H1 (cell line): ENCODE measurements at regions not wholly inside any gene's neighbourhood (a gene's known extent, or its start where the extent isn't known, plus 50 kb on each side); places are given as distances from the start of the nearest gene placed in this dataset.

Source experiments
- CTCF ChIA-PET: fragments of 300-600 bp; sonication (Branson Sonifier 250); formaldehyde crosslinking; loops from one replicate; lab custom pipeline; 2021; ENCODE audit not compliant: partially characterized antibody; lab: Charles Lee
- POLR2A ChIA-PET: fragments of 300-600 bp; sonication (Branson Sonifier 250); formaldehyde crosslinking; loops from one replicate; lab custom pipeline; 2021; ENCODE audit warnings: inconsistent platforms; ENCODE audit not compliant: partially characterized antibody; lab: Charles Lee
- DNase-seq, 2 experiments: peaks; one replicate each; pipeline versions ENCODE4 v3.0.0 to v3.0.0-alpha.2; 2010 to 2022; ENCODE audit warnings: low spot score in 2 of 2, low read depth in 1 of 2, mixed read lengths in 1 of 2
- FAIRE-seq: peaks from 2 replicates; lab custom pipeline; 2011; peaks lifted over from hg19 to GRCh38; lab: Jason Lieb, UNC
- H2AFZ ChIP-seq: 2 replicates; pipeline ENCODE4 v1.8.1; 2012; ENCODE audit warnings: low read length, inconsistent platforms
- H2AK5ac ChIP-seq: 2 replicates; pipeline ENCODE4 v1.6.1; 2013; ENCODE audit warnings: low read depth, low read length
- H2BK120ac ChIP-seq: replicated peaks from 2 replicates; pipeline ENCODE3; 2013; ENCODE audit warnings: low read depth, low read length, inconsistent platforms
- H2BK12ac ChIP-seq: 2 replicates; pipeline ENCODE4 v1.6.1; 2013; ENCODE audit warnings: low read depth, low read length
- H2BK15ac ChIP-seq: 2 replicates; pipeline ENCODE4 v1.6.1; 2013; ENCODE audit warnings: low read length
- H2BK20ac ChIP-seq: 2 replicates; pipeline ENCODE4 v1.6.1; 2013; ENCODE audit warnings: low read length
- H2BK5ac ChIP-seq: 2 replicates; pipeline ENCODE4 v1.6.1; 2013; ENCODE audit warnings: low read depth, low read length
- H3K14ac ChIP-seq: 2 replicates; pipeline ENCODE4 v1.6.1; 2013; ENCODE audit warnings: inconsistent platforms; ENCODE audit not compliant: insufficient read length
- H3K18ac ChIP-seq: 2 replicates; pipeline ENCODE4 v1.6.1; 2013; ENCODE audit warnings: low read length; ENCODE audit errors: extremely low read depth
- H3K23ac ChIP-seq: 2 replicates; pipeline ENCODE4 v1.6.1; 2013; ENCODE audit warnings: inconsistent platforms; ENCODE audit not compliant: insufficient read length
- H3K23me2 ChIP-seq: 2 replicates; pipeline ENCODE4 v1.6.1; 2013; ENCODE audit warnings: low read depth, low read length
- H3K27ac ChIP-seq: 2 replicates; pipeline ENCODE4 v1.6.1; 2011; ENCODE audit warnings: low read depth, low read length, inconsistent platforms
- H3K27me3 ChIP-seq, 4 experiments: replicated peaks in 1 of 4; 1 replicate in 1 of 4; 2 replicates in 3 of 4; pipeline versions ENCODE4 v1.6.1 to v1.8.1; 2011 to 2013; ENCODE audit warnings: low read length in 3 of 4, mild to moderate bottlenecking in 3 of 4, inconsistent platforms in 2 of 4, mixed read lengths in 2 of 4, moderate library complexity in 1 of 4; ENCODE audit not compliant: control insufficient read depth in 3 of 4, insufficient read depth in 3 of 4; ENCODE audit errors: extremely low read depth in 1 of 4
- H3K36me3 ChIP-seq, 4 experiments: 2 replicates each; pipeline versions ENCODE4 v1.6.1 to v1.8.1; 2011 to 2013; ENCODE audit warnings: mild to moderate bottlenecking in 4 of 4, low read length in 3 of 4, moderate library complexity in 2 of 4, control low read depth in 1 of 4, inconsistent platforms in 1 of 4; ENCODE audit not compliant: insufficient read depth in 4 of 4, control insufficient read depth in 2 of 4
- H3K4ac ChIP-seq: replicated peaks from 2 replicates; pipeline ENCODE3; 2013; ENCODE audit warnings: low read length, low read depth, mixed read lengths, inconsistent platforms; ENCODE audit not compliant: insufficient read length
- H3K4me1 ChIP-seq, 4 experiments: replicated peaks in 1 of 4; 1 replicate in 1 of 4; 2 replicates in 3 of 4; pipeline versions ENCODE4 v1.6.1 to v1.8.1; 2011 to 2013; ENCODE audit warnings: low read length in 3 of 4, inconsistent platforms in 2 of 4, mixed read lengths in 1 of 4; ENCODE audit not compliant: insufficient read depth in 4 of 4, control insufficient read depth in 3 of 4
- H3K4me2 ChIP-seq, 2 experiments: 2 replicates each; pipeline versions ENCODE4 v1.6.1 to v1.8.1; 2011 to 2013; ENCODE audit warnings: low read depth in 2 of 2, low read length in 2 of 2, control low read depth in 1 of 2, inconsistent platforms in 1 of 2, mild to moderate bottlenecking in 1 of 2; ENCODE audit not compliant: insufficient read depth in 1 of 2
- H3K4me3 ChIP-seq, 4 experiments: fragments of 200-600, 300-600 bp in 1 of 4; sonication (generic), shearing (Covaris generic), sonication (Bioruptor Twin) in 1 of 4; 2 replicates each; pipeline versions ENCODE4 v1.5.1 to v1.8.1; 2011 to 2016; ENCODE audit warnings: low read length in 4 of 4, low read depth in 3 of 4, control low read depth in 2 of 4, inconsistent platforms in 2 of 4, mild to moderate bottlenecking in 2 of 4, mixed read lengths in 1 of 4, moderate library complexity in 1 of 4; ENCODE audit not compliant: insufficient read depth in 2 of 4; ENCODE audit errors: extremely low read depth in 1 of 4
- H3K56ac ChIP-seq: replicated peaks from 2 replicates; pipeline ENCODE3; 2013; ENCODE audit warnings: low read depth, mild to moderate bottlenecking, mixed read lengths, low read length, inconsistent platforms; ENCODE audit not compliant: insufficient read length
- H3K79me1 ChIP-seq: 2 replicates; pipeline ENCODE4 v1.6.1; 2013; ENCODE audit warnings: low read depth, low read length, control low read depth
- H3K79me2 ChIP-seq, 2 experiments: 2 replicates each; pipeline versions ENCODE4 v1.6.1 to v1.8.1; 2012 to 2013; ENCODE audit warnings: low read length in 2 of 2, mild to moderate bottlenecking in 2 of 2, inconsistent platforms in 1 of 2; ENCODE audit not compliant: insufficient read depth in 2 of 2, control insufficient read depth in 1 of 2
- H3K9ac ChIP-seq, 4 experiments: replicated peaks in 1 of 4; 1 replicate in 1 of 4; 2 replicates in 3 of 4; pipeline versions ENCODE4 v1.6.1 to v1.8.1; 2011 to 2013; ENCODE audit warnings: low read depth in 3 of 4, low read length in 3 of 4, control low read depth in 2 of 4, mild to moderate bottlenecking in 2 of 4, moderate library complexity in 2 of 4, inconsistent platforms in 1 of 4; ENCODE audit errors: extremely low read depth in 1 of 4
- H3K9me3 ChIP-seq, 2 experiments: 2 replicates each; pipeline versions ENCODE4 v1.6.1 to v1.8.1; 2012 to 2013; ENCODE audit warnings: mild to moderate bottlenecking in 2 of 2, moderate library complexity in 2 of 2, control low read depth in 1 of 2, inconsistent platforms in 1 of 2, low read depth in 1 of 2, low read length in 1 of 2, mixed read lengths in 1 of 2; ENCODE audit not compliant: insufficient read depth in 2 of 2
- H4K20me1 ChIP-seq, 2 experiments: replicated peaks in 1 of 2; 2 replicates each; pipeline versions ENCODE3 to v1.8.1; 2011 to 2013; ENCODE audit warnings: inconsistent platforms in 2 of 2, low read length in 2 of 2, mild to moderate bottlenecking in 1 of 2; ENCODE audit not compliant: insufficient read depth in 2 of 2, control insufficient read depth in 1 of 2
- H4K5ac ChIP-seq: 2 replicates; pipeline ENCODE4 v1.6.1; 2013; ENCODE audit warnings: low read length, low read depth, mixed read lengths, inconsistent platforms; ENCODE audit not compliant: insufficient read length
- H4K8ac ChIP-seq: 2 replicates; pipeline ENCODE4 v1.8.0; 2013; ENCODE audit warnings: mild to moderate bottlenecking, moderate library complexity, low read length, inconsistent platforms; ENCODE audit not compliant: insufficient read depth; ENCODE audit errors: extremely low read depth
- H4K91ac ChIP-seq: replicated peaks from 2 replicates; pipeline ENCODE3; 2013; ENCODE audit warnings: low read length, mixed read lengths, inconsistent platforms; ENCODE audit not compliant: insufficient read length
- BACH1 ChIP-seq: IDR thresholded peaks from 2 replicates; pipeline ENCODE4 v1.6.1; 2012; ENCODE audit warnings: low read length, improper control_type of control experiment
- CTCF ChIP-seq, 3 experiments: IDR thresholded peaks; 1 replicate in 2 of 3; 2 replicates in 1 of 3; pipeline versions ENCODE4 v1.5.1 to v1.6.1; 2011; ENCODE audit warnings: low read length in 3 of 3, mild to moderate bottlenecking in 3 of 3, inconsistent platforms in 2 of 3, low read depth in 1 of 3, moderate library complexity in 1 of 3; ENCODE audit not compliant: insufficient read depth in 1 of 3; ENCODE audit errors: control extremely low read depth in 1 of 3
- POLR2A ChIP-seq, 2 experiments: IDR thresholded peaks; 1 replicate in 1 of 2; 2 replicates in 1 of 2; pipeline ENCODE4 v1.6.1; 2011; ENCODE audit warnings: low read depth in 2 of 2, low read length in 2 of 2, mild to moderate bottlenecking in 2 of 2; ENCODE audit errors: control extremely low read depth in 1 of 2
- RAD21 ChIP-seq, 2 experiments: IDR thresholded peaks in 1 of 2; conservative IDR thresholded peaks in 1 of 2; 2 replicates each; pipeline ENCODE4 v1.6.1; 2011; ENCODE audit warnings: low read depth in 2 of 2, low read length in 2 of 2, improper control_type of control experiment in 1 of 2, inconsistent platforms in 1 of 2, mild to moderate bottlenecking in 1 of 2, moderate library complexity in 1 of 2

GRCh38 chr12:58443273-58443980 is 476.9 kb downstream of the LRIG3 start:
- no peak overlapping the region for H3K23ac ChIP-seq
- H3K4me2 ChIP-seq = no peak overlapping the region
- H3K4me3 ChIP-seq = no peak overlapping the region
- H2BK12ac ChIP-seq = no peak overlapping the region
- no peak overlapping the region for H3K4ac ChIP-seq
- H3K27ac ChIP-seq = no peak overlapping the region
- no peak overlapping the region for H3K56ac ChIP-seq
- ChIA-PET CTCF (interaction anchor here (0.7 to 6.0 kb wide), 30 partner anchors 8 to 722 kb away, joined by 3 to 36 read pairs (median 5); no protein-coding TSS in a partner anchor), POLR2A (no interaction called here)
- H4K91ac ChIP-seq = no peak overlapping the region
- no peaks in the 10 kb centered on the region for H4K20me1 ChIP-seq
- H3K9me3 ChIP-seq = no peaks in the 10 kb centered on the region
- H3K9ac ChIP-seq = no peak overlapping the region
- no peak overlapping the region for H2AFZ ChIP-seq
- H2BK20ac ChIP-seq = no peak overlapping the region
- no peaks in the 10 kb centered on the region; the same call in 1 of the 2 replicates for H3K23me2 ChIP-seq
- H3K27me3 ChIP-seq = no peaks in the 10 kb centered on the region
- H3K4me1 ChIP-seq = 0 out of 7 replicates have a peak, but pooled peaks cover 0 to 2% (median 0%) of the 10 kb centered on the region in 4 experiments
- TF ChIP-seq CTCF (IDR thresholded peaks at IDR 0.05; ENCODE audit: control extremely low read depth in 1 of 3, insufficient read depth in 1 of 3, low read depth in 1 of 3, low read length in 3 of 3) = peak in 2 of 3 experiments; percentile 72 to 76; a peak in 3 of 4 replicates
- no peak for TF ChIP-seq BACH1
- TF ChIP-seq POLR2A (IDR thresholded peaks at IDR 0.05; ENCODE audit: control extremely low read depth in 1 of 2, low read depth in 2 of 2, low read length in 2 of 2) = no peak
- TF ChIP-seq RAD21 (IDR thresholded peaks at IDR 0.05 in 1 of 2, conservative IDR thresholded peaks at IDR 0.05 in 1 of 2; ENCODE audit: low read depth in 2 of 2, low read length in 2 of 2) = peak; percentile 74 to 80
- no peak overlapping the region for H3K18ac ChIP-seq
- no peaks in the 10 kb centered on the region for H3K79me1 ChIP-seq
- no peak overlapping the region for H2BK15ac ChIP-seq
- H2BK5ac ChIP-seq = no peak overlapping the region
- H4K8ac ChIP-seq = no peak overlapping the region
- H3K79me2 ChIP-seq = no peaks in the 10 kb centered on the region
- H2BK120ac ChIP-seq = no peak overlapping the region
- peak; percentile 36 for FAIRE-seq
- no peaks in the 10 kb centered on the region for H3K36me3 ChIP-seq
- DNase-seq = peak in 1 of 2 experiments; percentile 52
- no peak overlapping the region for H3K14ac ChIP-seq
- no peak overlapping the region for H4K5ac ChIP-seq
- no peak overlapping the region for H2AK5ac ChIP-seq
